ENCODE measurements at regions not wholly inside any gene's neighbourhood (a gene's known extent, or its start where the extent isn't known, plus 50 kb on each side); places are given as distances from the start of the nearest gene placed in this dataset.

- Histone ChIP-seq H3K27me3 (no peaks in the 10 kb centered on the region), H3K27ac (no peak overlapping the region), H3K36me3 (no peaks in the 10 kb centered on the region), H3K9me3 (no peaks in the 10 kb centered on the region), H3K4me1 (no peaks in the 10 kb centered on the region), H3K4me3 (no peak overlapping the region)
- intact Hi-C loops (cut with DNase I): no loop called here
- no peak for TF ChIP-seq CTCF (IDR thresholded peaks at IDR 0.05)
- no peak for TF ChIP-seq POLR2A (IDR thresholded peaks at IDR 0.05)
- DNase-seq: no peak
Measured at GRCh38 chr1:78348496-78349284, 142.1 kb upstream of the PTGFR start.

GRCh38 chr1:78351551-78352216 lies 139.1 kb upstream of the PTGFR start:
- Histone ChIP-seq H3K27me3 (no peaks in the 10 kb centered on the region), H3K27ac (no peak overlapping the region), H3K9me3 (no peaks in the 10 kb centered on the region), H3K36me3 (no peaks in the 10 kb centered on the region), H3K4me1 (no peaks in the 10 kb centered on the region), H3K4me3 (no peak overlapping the region)
- intact Hi-C loops (cut with DNase I): no loop called here
- no peak for TF ChIP-seq CTCF (IDR thresholded peaks at IDR 0.05)
- DNase-seq: no peak
- 62 to 86% methylated on average over 2 of the region's 2 CpGs for WGBS, 2 donors

- H3K27me3 ChIP-seq: no peaks in the 10 kb centered on the region
- no peak overlapping the region for H3K4me3 ChIP-seq
- no peak for DNase-seq
- intact Hi-C loops (cut with DNase I): no loop called here
- 27 to 64% methylated on average over 1 of the region's 1 CpG for WGBS, 2 donors
- no peaks in the 10 kb centered on the region for H3K36me3 ChIP-seq
- no peak overlapping the region for H3K27ac ChIP-seq
- H3K4me1 ChIP-seq: peaks cover 0 to 5% (median 0%) of the 10 kb centered on the region in 3 donors
- no peaks in the 10 kb centered on the region for H3K9me3 ChIP-seq
- TF ChIP-seq POLR2A (IDR thresholded peaks at IDR 0.05) (no peak), CTCF (IDR thresholded peaks at IDR 0.05) (no peak)
Measured at GRCh38 chr1:78355656-78356055, 135.1 kb upstream of the PTGFR start.

GRCh38 chr1:78358165-78358564 lies 132.6 kb upstream of the PTGFR start:
- H3K9me3 ChIP-seq: no peaks in the 10 kb centered on the region
- WGBS, 2 donors: 81% methylated on average over 3 of the region's 3 CpGs
- TF ChIP-seq POLR2A (IDR thresholded peaks at IDR 0.05): no peak
- TF ChIP-seq CTCF (IDR thresholded peaks at IDR 0.05): no peak
- H3K4me1 ChIP-seq: peaks cover 0 to 11% (median 0%) of the 10 kb centered on the region in 3 donors
- no peak overlapping the region for H3K27ac ChIP-seq
- H3K4me3 ChIP-seq: no peak overlapping the region
- no peaks in the 10 kb centered on the region for H3K36me3 ChIP-seq
- DNase-seq: no peak
- no peaks in the 10 kb centered on the region for H3K27me3 ChIP-seq
- intact Hi-C loops (cut with DNase I): no loop called here

GRCh38 chr1:78359666-78360065 lies 131.1 kb upstream of the PTGFR start:
- intact Hi-C loops (cut with DNase I): no loop called here
- Histone ChIP-seq H3K36me3 (no peaks in the 10 kb centered on the region), H3K27me3 (no peaks in the 10 kb centered on the region), H3K9me3 (no peaks in the 10 kb centered on the region), H3K27ac (peak overlapping the region in 1 of 4 donors; percentile 27), H3K4me1 (peaks cover 0 to 11% (median 0%) of the 10 kb centered on the region in 3 donors), H3K4me3 (no peak overlapping the region)
- no peak for DNase-seq
- TF ChIP-seq CTCF (IDR thresholded peaks at IDR 0.05) (no peak), POLR2A (IDR thresholded peaks at IDR 0.05) (no peak)

Measured in esophagus squamous epithelium (tissue), 5 donors.